HepG2 (cell line): ENCODE measurements at regions not wholly inside any gene's neighbourhood (a gene's known extent, or its start where the extent isn't known, plus 50 kb on each side); places are given as distances from the start of the nearest gene placed in this dataset.

Experiments
- ATAC-seq: fragments of 200-7000 bp; cut with Tn5 transposase; 3 replicates; pipeline ENCODE4 v1.9.1; 2020; ENCODE audit warnings: mild to moderate bottlenecking, moderate library complexity
- BruUV-seq: library from RNA; stranded (reverse); fragments of 400-500 nt; replicated peaks from 2 replicates; lab custom pipeline; 2021; lab: Mats Ljungman, UMichigan
- CTCF ChIA-PET: fragments of 300-600 bp; formaldehyde crosslinking; extraction: SDS; loops from one replicate; lab custom pipeline; 2021; ENCODE audit warnings: low total read pairs, inconsistent platforms, low intra/inter-chr PET ratio; lab: Yijun Ruan, JAX
- POLR2A ChIA-PET: fragments of 350-600 bp; sonication (Branson Sonifier 250); formaldehyde crosslinking; loops from one replicate; lab custom pipeline; 2020; ENCODE audit warnings: antibody characterized with exemption, inconsistent platforms; lab: Yijun Ruan, JAX
- DNase-seq: peaks from one replicate; pipeline ENCODE4 v3.0.0-alpha.2; 2015; ENCODE audit warnings: low spot score
- FAIRE-seq: peaks from 3 replicates; lab custom pipeline; 2011; peaks lifted over from hg19 to GRCh38; lab: Jason Lieb, UNC
- H2AFZ ChIP-seq: one replicate; pipeline ENCODE4 v1.6.1; 2011; ENCODE audit warnings: low read length, inconsistent platforms
- H3K27ac ChIP-seq: fragments of 300-600 bp; 3 replicates; pipeline ENCODE4 v1.8.0; 2011; ENCODE audit warnings: mixed run types, mild to moderate bottlenecking, mixed read lengths, low read length, inconsistent platforms; ENCODE audit not compliant: insufficient read depth; ENCODE audit errors: extremely low read length
- H3K27me3 ChIP-seq, 2 experiments: fragments of 200-600 bp in 1 of 2; 2 replicates in 1 of 2; 3 replicates in 1 of 2; pipeline versions ENCODE4 v1.6.0 to v1.8.0; 2011; ENCODE audit warnings: low read length in 2 of 2, mild to moderate bottlenecking in 2 of 2, moderate library complexity in 2 of 2, inconsistent platforms in 1 of 2; ENCODE audit not compliant: insufficient read depth in 2 of 2, control insufficient read depth in 1 of 2
- H3K36me3 ChIP-seq, 2 experiments: fragments of 200-600 bp in 1 of 2; replicated peaks in 1 of 2; 2 replicates in 1 of 2; 3 replicates in 1 of 2; pipeline versions ENCODE4 v1.5.1 to v1.8.0; 2011; ENCODE audit warnings: low read length in 2 of 2, inconsistent platforms in 1 of 2; ENCODE audit not compliant: insufficient read depth in 2 of 2, control insufficient read depth in 1 of 2
- H3K4me1 ChIP-seq: 2 replicates; pipeline ENCODE4 v1.5.1; 2012; ENCODE audit warnings: low read length, inconsistent platforms; ENCODE audit not compliant: insufficient read depth
- H3K4me2 ChIP-seq: 2 replicates; pipeline ENCODE4 v1.6.0; 2011; ENCODE audit warnings: low read depth, low read length, inconsistent platforms
- H3K4me3 ChIP-seq, 3 experiments: fragments of 200-600 bp in 1 of 3; sonication (generic), shearing (Covaris generic) in 1 of 3; replicated peaks in 1 of 3; 2 replicates each; pipeline ENCODE4 v1.5.1; 2011 to 2016; ENCODE audit warnings: low read length in 3 of 3, inconsistent platforms in 2 of 3, low read depth in 2 of 3, mild to moderate bottlenecking in 2 of 3, control low read depth in 1 of 3, mixed read lengths in 1 of 3; ENCODE audit not compliant: insufficient read depth in 1 of 3
- H3K79me2 ChIP-seq: one replicate; pipeline ENCODE4 v1.6.1; 2011; ENCODE audit warnings: low read length, inconsistent platforms; ENCODE audit not compliant: insufficient read depth
- H3K9ac ChIP-seq: 2 replicates; pipeline ENCODE4 v1.6.0; 2011; ENCODE audit warnings: mild to moderate bottlenecking, low read depth, low read length, inconsistent platforms; ENCODE audit not compliant: insufficient read depth
- H3K9me3 ChIP-seq: 2 replicates; pipeline ENCODE4 v1.5.1; 2012; ENCODE audit warnings: mild to moderate bottlenecking, low read length
- H4K20me1 ChIP-seq: 2 replicates; pipeline ENCODE4 v1.6.0; 2011; ENCODE audit warnings: inconsistent platforms, mild to moderate bottlenecking, low read length, moderate library complexity; ENCODE audit not compliant: insufficient read depth
- CCDC6 ChIP-seq: sonication (generic); formaldehyde crosslinking; IDR thresholded peaks from 2 replicates; pipeline ENCODE4 v1.8.1; 2022; ENCODE audit warnings: mild to moderate bottlenecking, missing genetic modification reagents, moderate library complexity
- FOXA1 ChIP-seq, 2 experiments: fragments of 450-650 bp in 1 of 2; sonication (generic) in 1 of 2; formaldehyde crosslinking in 1 of 2; IDR thresholded peaks; 2 replicates each; pipeline versions ENCODE4 v1.4.0 to v1.6.1; 2016 to 2020; ENCODE audit warnings: missing genetic modification reagents in 1 of 2
- FOXA3 ChIP-seq: IDR thresholded peaks from 2 replicates; pipeline ENCODE4 v1.6.1; 2016; ENCODE audit warnings: missing genetic modification reagents, missing compliant biosample characterization
- PCBP1 ChIP-seq: fragments of 200-400 bp; formaldehyde crosslinking; IDR thresholded peaks from 2 replicates; pipeline ENCODE4 v1.6.1; 2017; ENCODE audit warnings: mild to moderate bottlenecking, low read depth, low read length, borderline replicate concordance
- TCF7 ChIP-seq: sonication (generic); IDR thresholded peaks from 2 replicates; pipeline ENCODE4 v1.6.1; 2016; ENCODE audit warnings: antibody characterized with exemption, low read depth
- ZNF180 ChIP-seq: sonication (generic); formaldehyde crosslinking; IDR thresholded peaks from 2 replicates; pipeline ENCODE4 v1.4.0; 2020; ENCODE audit warnings: low read depth, missing genetic modification reagents, borderline replicate concordance
- ZNF234 ChIP-seq: sonication (generic); formaldehyde crosslinking; conservative IDR thresholded peaks from 2 replicates; pipeline ENCODE4 v1.5.1; 2020; ENCODE audit warnings: mild to moderate bottlenecking, missing genetic modification reagents
- ZNF343 ChIP-seq: sonication (generic); formaldehyde crosslinking; IDR thresholded peaks from 2 replicates; pipeline ENCODE4 v1.4.0; 2020; ENCODE audit warnings: mild to moderate bottlenecking, missing genetic modification reagents
- ZNF441 ChIP-seq: sonication (generic); formaldehyde crosslinking; IDR thresholded peaks from 2 replicates; pipeline ENCODE4 v1.7.0; 2021; ENCODE audit warnings: missing genetic modification reagents, borderline replicate concordance
- WGBS: methylation state at CpG from one replicate; pipeline ENCODE4 v1.1.6; 2017; ENCODE audit warnings: low lambda C conversion rate; 5-methylcytosine and 5-hydroxymethylcytosine counted together
- in situ Hi-C: cut with HindIII; loops from 2 replicates; pipeline ENCODE4 v1.10.0; 2017; ENCODE audit warnings: low pct_unique_long_range_greater_than_20kb; ENCODE audit not compliant: extremely low pct_ligation_motif_present
- intact Hi-C: fragments of 100-400 bp; cut with micrococcal nuclease; formaldehyde crosslinking; loops from one replicate; pipeline ENCODE4 v1.10.0; 2022; ENCODE audit not compliant: unreplicated experiment
- TF ChIP-seq, protein P1 (sequence below): sonication (generic); formaldehyde crosslinking; IDR thresholded peaks from 2 replicates; pipeline ENCODE4 v1.9.0; 2022; ENCODE audit warnings: low read depth, missing genetic modification reagents
- TF ChIP-seq, protein P2 (sequence below): IDR thresholded peaks from 2 replicates; pipeline ENCODE4 v1.6.1; 2018; ENCODE audit warnings: missing genetic modification reagents
- TF ChIP-seq, protein P3 (sequence below): sonication (generic); formaldehyde crosslinking; IDR thresholded peaks from 2 replicates; pipeline ENCODE4 v1.5.0; 2020; ENCODE audit warnings: mild to moderate bottlenecking, missing genetic modification reagents

DNA sequence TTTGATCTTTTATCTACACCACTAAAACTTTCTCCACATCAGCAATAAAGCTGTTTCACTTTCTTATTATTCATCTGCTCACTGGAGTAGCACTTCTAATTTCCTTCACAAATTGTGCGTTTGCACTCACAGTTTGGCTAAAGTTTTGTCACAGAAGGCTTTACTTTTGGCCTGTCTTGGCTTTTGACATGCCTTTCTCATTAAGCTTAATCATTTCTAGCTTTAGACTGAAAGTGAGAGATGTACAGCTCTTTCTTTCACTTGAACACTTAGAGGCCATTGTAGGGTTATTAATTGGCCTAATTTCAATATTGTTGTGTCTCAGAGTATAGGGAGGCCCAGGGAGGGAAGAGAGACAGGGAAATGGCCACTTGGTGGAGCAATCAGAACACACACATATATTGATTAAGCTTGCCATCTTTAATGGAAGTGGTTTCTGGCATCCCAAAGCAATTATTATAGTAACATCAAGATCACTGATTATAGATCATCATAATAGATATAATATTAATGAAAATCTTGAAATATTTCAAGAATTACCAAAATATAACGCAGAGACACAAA lies 512.5 kb downstream of the ETV1 start:
- no peak overlapping the region for H3K4me3 ChIP-seq
- H3K9ac ChIP-seq: no peak overlapping the region
- CTCF ChIA-PET: no interaction called here
- H3K27ac ChIP-seq: no peak overlapping the region
- H3K79me2 ChIP-seq: no peaks in the 10 kb centered on the region
- TF ChIP-seq, protein P1, sequence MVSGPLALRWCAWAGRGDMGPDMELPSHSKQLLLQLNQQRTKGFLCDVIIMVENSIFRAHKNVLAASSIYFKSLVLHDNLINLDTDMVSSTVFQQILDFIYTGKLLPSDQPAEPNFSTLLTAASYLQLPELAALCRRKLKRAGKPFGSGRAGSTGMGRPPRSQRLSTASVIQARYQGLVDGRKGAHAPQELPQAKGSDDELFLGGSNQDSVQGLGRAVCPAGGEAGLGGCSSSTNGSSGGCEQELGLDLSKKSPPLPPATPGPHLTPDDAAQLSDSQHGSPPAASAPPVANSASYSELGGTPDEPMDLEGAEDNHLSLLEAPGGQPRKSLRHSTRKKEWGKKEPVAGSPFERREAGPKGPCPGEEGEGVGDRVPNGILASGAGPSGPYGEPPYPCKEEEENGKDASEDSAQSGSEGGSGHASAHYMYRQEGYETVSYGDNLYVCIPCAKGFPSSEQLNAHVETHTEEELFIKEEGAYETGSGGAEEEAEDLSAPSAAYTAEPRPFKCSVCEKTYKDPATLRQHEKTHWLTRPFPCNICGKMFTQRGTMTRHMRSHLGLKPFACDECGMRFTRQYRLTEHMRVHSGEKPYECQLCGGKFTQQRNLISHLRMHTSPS (CRISPR knock-in tag): no peak
- TF ChIP-seq ZNF441 (CRISPR knock-in tag): no peak
- TF ChIP-seq PCBP1: no peak
- TF ChIP-seq ZNF180 (CRISPR knock-in tag): no peak
- no peak for TF ChIP-seq TCF7
- TF ChIP-seq, protein P2, sequence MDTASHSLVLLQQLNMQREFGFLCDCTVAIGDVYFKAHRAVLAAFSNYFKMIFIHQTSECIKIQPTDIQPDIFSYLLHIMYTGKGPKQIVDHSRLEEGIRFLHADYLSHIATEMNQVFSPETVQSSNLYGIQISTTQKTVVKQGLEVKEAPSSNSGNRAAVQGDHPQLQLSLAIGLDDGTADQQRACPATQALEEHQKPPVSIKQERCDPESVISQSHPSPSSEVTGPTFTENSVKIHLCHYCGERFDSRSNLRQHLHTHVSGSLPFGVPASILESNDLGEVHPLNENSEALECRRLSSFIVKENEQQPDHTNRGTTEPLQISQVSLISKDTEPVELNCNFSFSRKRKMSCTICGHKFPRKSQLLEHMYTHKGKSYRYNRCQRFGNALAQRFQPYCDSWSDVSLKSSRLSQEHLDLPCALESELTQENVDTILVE (CRISPR knock-in tag): no peak
- no peak for TF ChIP-seq FOXA3
- TF ChIP-seq, protein P3, sequence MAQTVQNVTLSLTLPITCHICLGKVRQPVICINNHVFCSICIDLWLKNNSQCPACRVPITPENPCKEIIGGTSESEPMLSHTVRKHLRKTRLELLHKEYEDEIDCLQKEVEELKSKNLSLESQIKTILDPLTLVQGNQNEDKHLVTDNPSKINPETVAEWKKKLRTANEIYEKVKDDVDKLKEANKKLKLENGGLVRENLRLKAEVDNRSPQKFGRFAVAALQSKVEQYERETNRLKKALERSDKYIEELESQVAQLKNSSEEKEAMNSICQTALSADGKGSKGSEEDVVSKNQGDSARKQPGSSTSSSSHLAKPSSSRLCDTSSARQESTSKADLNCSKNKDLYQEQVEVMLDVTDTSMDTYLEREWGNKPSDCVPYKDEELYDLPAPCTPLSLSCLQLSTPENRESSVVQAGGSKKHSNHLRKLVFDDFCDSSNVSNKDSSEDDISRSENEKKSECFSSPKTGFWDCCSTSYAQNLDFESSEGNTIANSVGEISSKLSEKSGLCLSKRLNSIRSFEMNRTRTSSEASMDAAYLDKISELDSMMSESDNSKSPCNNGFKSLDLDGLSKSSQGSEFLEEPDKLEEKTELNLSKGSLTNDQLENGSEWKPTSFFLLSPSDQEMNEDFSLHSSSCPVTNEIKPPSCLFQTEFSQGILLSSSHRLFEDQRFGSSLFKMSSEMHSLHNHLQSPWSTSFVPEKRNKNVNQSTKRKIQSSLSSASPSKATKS (CRISPR knock-in tag): no peak
- TF ChIP-seq ZNF234 (CRISPR knock-in tag): no peak
- no peak for TF ChIP-seq FOXA1 (IDR thresholded peaks at IDR 0.05)
- TF ChIP-seq FOXA1 (CRISPR knock-in tag; IDR thresholded peaks at IDR 0.05): no peak
- TF ChIP-seq ZNF343 (CRISPR knock-in tag): no peak
- no peak for TF ChIP-seq CCDC6 (CRISPR knock-in tag)
- TF ChIP-seq, all 625 proteins: peak for 0
- Histone ChIP-seq H3K9me3 (peaks cover 51% of the 10 kb centered on the region), H3K4me2 (no peak overlapping the region), H3K27me3 (no peaks in the 10 kb centered on the region), H4K20me1 (no peaks in the 10 kb centered on the region), H2AFZ (no peak overlapping the region), H3K4me1 (no peaks in the 10 kb centered on the region), H3K36me3 (no peaks in the 10 kb centered on the region)
- no TSS peak for BruUV-seq
- WGBS: 1% methylated on average over 2 of the region's 2 CpGs
- ATAC-seq (no peak), FAIRE-seq (no peak), DNase-seq (no peak)
- POLR2A ChIA-PET: no interaction called here
- intact Hi-C loops: no loop called here
- in situ Hi-C loops: no loop called here
